NB4 (cell line): ENCODE measurements at regions not wholly inside any gene's neighbourhood (a gene's known extent, or its start where the extent isn't known, plus 50 kb on each side); places are given as distances from the start of the nearest gene placed in this dataset.

Experiments
- POLR2A ChIP-seq: IDR thresholded peaks from 2 replicates; pipeline ENCODE4 v1.6.1; 2011; ENCODE audit warnings: mild to moderate bottlenecking; ENCODE audit not compliant: insufficient read length; ENCODE audit errors: extremely low read depth
- TF ChIP-seq, protein P1 (sequence below): IDR thresholded peaks from 2 replicates; pipeline ENCODE4 v1.6.1; 2011; ENCODE audit warnings: low read depth, low read length

- no peak for TF ChIP-seq POLR2A
- TF ChIP-seq, protein P1, sequence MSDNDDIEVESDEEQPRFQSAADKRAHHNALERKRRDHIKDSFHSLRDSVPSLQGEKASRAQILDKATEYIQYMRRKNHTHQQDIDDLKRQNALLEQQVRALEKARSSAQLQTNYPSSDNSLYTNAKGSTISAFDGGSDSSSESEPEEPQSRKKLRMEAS: no peak
Measured at GRCh38 chr3:87848003-87848402, 210.8 kb downstream of the CGGBP1 start.
